PC-9 (cell line): ENCODE measurements at regions not wholly inside any gene's neighbourhood (a gene's known extent, or its start where the extent isn't known, plus 50 kb on each side); places are given as distances from the start of the nearest gene placed in this dataset.

ENCODE experiments used
- CTCF ChIP-seq: fragments of 200-600 bp; sonication (generic); conservative IDR thresholded peaks from 2 replicates; pipeline ENCODE4 v1.6.1; 2017; ENCODE audit warnings: mixed run types, antibody characterized with exemption, mild to moderate bottlenecking, moderate library complexity
- EZH2 ChIP-seq: fragments of 200-600 bp; sonication (generic); IDR thresholded peaks from 2 replicates; pipeline ENCODE4 v1.8.0; 2017; ENCODE audit warnings: antibody characterized with exemption, low read depth

GRCh38 chr4:177532358-177532757 lies 90.1 kb upstream of the AGA start:
- no peak for TF ChIP-seq CTCF
- no peak for TF ChIP-seq EZH2
